AG04450 (cell line): ENCODE measurements at regions not wholly inside any gene's neighbourhood (a gene's known extent, or its start where the extent isn't known, plus 50 kb on each side); places are given as distances from the start of the nearest gene placed in this dataset.

Experiments used
- CTCF ChIA-PET: fragments of 300-600, 350-600 bp; formaldehyde crosslinking; extraction: SDS; loops from one replicate; lab custom pipeline; 2022; ENCODE audit warnings: antibody characterized with exemption, inconsistent platforms; lab: Charles Lee
- POLR2A ChIA-PET: fragments of 350-600 bp; formaldehyde crosslinking; extraction: SDS; loops from one replicate; lab custom pipeline; 2021; ENCODE audit warnings: antibody characterized with exemption, inconsistent platforms; lab: Yijun Ruan, JAX
- DNase-seq: peaks from one replicate; pipeline ENCODE4 v3.0.0-alpha.2; 2011; ENCODE audit warnings: low read depth, low spot score
- H3K27ac ChIP-seq: one replicate; pipeline ENCODE4 v1.5.1; 2012; ENCODE audit warnings: low read depth, low read length, control low read depth
- H3K27me3 ChIP-seq: one replicate; pipeline ENCODE4 v1.6.0; 2012; ENCODE audit warnings: low read length; ENCODE audit not compliant: control insufficient read depth, insufficient read depth
- H3K4me3 ChIP-seq: 2 replicates; pipeline ENCODE4 v1.5.1; 2011; ENCODE audit warnings: mild to moderate bottlenecking, low read depth, low read length, control low read depth
- H3K9me3 ChIP-seq: 2 replicates; pipeline ENCODE4 v1.5.1; 2012; ENCODE audit warnings: low read length; ENCODE audit not compliant: control insufficient read depth, insufficient read depth
- TF ChIP-seq, protein P1 (sequence below): IDR thresholded peaks from 2 replicates; pipeline ENCODE4 v1.5.1; 2011; ENCODE audit warnings: low read depth, low read length, control low read depth, inconsistent platforms

DNA sequence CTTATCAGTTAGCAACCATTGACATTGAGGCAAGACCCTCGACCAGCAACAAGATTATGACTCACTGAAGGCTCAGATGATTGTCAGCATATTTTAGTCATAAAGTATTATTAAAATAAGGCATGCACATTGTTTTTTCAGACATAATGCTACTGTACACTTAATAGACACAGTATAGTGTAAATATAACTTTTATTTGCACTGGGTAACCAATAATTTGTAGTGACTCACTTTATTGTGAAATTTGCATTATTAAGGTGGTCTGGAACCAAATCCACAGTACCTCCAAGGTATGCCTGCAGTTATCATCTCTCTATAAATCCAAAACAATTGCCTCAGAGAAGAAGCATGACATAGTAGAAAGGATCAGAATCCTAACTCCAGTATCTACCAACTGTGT, 330.1 kb upstream of the SMIM31 start:
- TF ChIP-seq, protein P1, sequence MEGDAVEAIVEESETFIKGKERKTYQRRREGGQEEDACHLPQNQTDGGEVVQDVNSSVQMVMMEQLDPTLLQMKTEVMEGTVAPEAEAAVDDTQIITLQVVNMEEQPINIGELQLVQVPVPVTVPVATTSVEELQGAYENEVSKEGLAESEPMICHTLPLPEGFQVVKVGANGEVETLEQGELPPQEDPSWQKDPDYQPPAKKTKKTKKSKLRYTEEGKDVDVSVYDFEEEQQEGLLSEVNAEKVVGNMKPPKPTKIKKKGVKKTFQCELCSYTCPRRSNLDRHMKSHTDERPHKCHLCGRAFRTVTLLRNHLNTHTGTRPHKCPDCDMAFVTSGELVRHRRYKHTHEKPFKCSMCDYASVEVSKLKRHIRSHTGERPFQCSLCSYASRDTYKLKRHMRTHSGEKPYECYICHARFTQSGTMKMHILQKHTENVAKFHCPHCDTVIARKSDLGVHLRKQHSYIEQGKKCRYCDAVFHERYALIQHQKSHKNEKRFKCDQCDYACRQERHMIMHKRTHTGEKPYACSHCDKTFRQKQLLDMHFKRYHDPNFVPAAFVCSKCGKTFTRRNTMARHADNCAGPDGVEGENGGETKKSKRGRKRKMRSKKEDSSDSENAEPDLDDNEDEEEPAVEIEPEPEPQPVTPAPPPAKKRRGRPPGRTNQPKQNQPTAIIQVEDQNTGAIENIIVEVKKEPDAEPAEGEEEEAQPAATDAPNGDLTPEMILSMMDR = no peak
- ChIA-PET CTCF (no interaction called here), POLR2A (no interaction called here)
- no peaks in the 10 kb centered on the region for H3K27me3 ChIP-seq
- no peaks in the 10 kb centered on the region for H3K9me3 ChIP-seq
- no peak overlapping the region for H3K27ac ChIP-seq
- no peak overlapping the region for H3K4me3 ChIP-seq
- no peak for DNase-seq

DNA sequence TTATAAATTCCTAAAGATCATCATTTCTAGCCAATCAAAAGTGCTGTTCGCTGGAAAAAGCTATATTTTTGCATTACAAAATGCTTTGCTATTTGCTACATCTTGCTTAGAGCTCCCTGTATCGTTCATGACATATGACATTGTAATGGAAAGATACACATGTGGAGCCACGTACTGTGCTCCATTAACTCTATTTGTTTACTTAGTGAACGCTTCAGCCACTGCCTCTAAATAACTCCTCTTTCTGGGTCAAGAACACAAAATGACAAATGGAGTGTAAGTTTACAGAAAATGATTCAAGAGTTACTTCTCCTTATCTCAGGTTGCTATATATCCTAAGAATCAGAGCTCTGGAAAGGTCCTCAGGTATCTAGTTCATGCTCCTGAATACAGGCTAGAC, 329.1 kb upstream of the SMIM31 start:
- H3K27ac ChIP-seq = no peak overlapping the region
- POLR2A ChIA-PET = no interaction called here
- no peak for DNase-seq
- no peaks in the 10 kb centered on the region for H3K27me3 ChIP-seq
- H3K9me3 ChIP-seq = no peaks in the 10 kb centered on the region
- CTCF ChIA-PET = no interaction called here
- H3K4me3 ChIP-seq = no peak overlapping the region
- TF ChIP-seq, protein P1 = no peak

DNA sequence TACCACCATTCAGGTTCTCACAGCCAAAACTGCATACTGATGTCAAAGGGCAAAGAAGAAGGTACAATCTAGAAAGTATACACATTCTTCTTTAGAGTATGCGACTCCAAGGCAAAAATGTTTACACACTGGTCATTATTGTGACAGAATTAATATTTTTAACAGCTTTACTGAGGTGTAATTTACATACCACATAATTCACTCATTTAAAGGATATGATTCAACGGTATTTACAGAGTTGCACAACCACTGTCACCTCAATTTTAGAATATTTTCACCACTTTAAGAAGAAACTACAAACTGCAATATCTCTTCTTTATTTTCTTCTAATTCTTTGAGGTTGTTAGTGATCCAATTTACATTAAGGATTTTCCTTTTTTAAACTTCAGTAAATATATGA, 325.4 kb upstream of the SMIM31 start:
- DNase-seq = no peak
- Histone ChIP-seq H3K4me3 (no peak overlapping the region), H3K9me3 (no peaks in the 10 kb centered on the region), H3K27me3 (no peaks in the 10 kb centered on the region), H3K27ac (no peak overlapping the region)
- CTCF ChIA-PET = no interaction called here
- TF ChIP-seq, protein P1 = no peak
- POLR2A ChIA-PET = no interaction called here

DNA sequence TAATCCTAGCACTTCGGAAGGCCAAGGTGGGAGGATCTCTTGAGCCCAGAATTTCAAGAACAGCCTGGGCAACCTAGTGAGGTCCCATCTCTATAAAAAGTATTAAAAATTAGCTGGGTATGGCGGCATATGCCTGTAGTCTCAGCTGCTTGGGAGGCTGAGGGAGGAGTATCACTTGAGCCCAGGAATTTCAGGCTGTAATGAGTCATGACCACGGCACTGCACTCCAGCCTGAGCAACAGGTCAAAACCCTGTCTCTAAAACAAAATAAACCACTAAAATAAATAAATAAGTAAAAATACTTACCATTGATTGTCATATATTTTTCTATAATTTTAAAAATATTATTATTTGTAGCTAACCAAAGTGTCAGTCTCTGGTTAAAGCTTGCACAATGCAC, 315.6 kb upstream of the SMIM31 start:
- H3K4me3 ChIP-seq = no peak overlapping the region
- POLR2A ChIA-PET = no interaction called here
- CTCF ChIA-PET = no interaction called here
- H3K27ac ChIP-seq = no peak overlapping the region
- no peaks in the 10 kb centered on the region for H3K27me3 ChIP-seq
- TF ChIP-seq, protein P1 = no peak
- H3K9me3 ChIP-seq = no peaks in the 10 kb centered on the region; the same call in 1 of the 2 replicates
- DNase-seq = no peak

DNA sequence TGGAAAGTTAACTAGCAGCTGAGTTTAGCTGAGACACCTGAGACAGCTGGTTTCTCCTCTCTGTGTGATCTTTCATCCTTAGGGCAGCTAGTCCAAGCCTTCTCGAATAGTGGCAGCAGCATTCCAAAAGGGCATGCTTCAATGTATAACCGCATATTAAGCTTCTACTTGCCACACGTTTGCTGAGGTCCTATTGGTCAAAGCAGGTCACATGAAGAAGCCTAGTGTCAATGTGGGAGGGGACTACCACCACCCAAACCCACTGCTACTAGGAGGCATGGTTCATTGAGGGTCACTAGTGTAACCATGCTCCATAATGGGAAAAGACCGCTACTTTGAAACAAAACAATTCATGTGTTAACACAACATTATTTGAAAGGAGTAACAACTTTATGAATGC, 314.9 kb upstream of the SMIM31 start:
- POLR2A ChIA-PET = no interaction called here
- no peaks in the 10 kb centered on the region; the same call in 1 of the 2 replicates for H3K9me3 ChIP-seq
- DNase-seq = no peak
- H3K4me3 ChIP-seq = no peak overlapping the region
- H3K27me3 ChIP-seq = no peaks in the 10 kb centered on the region
- TF ChIP-seq, protein P1 = no peak
- H3K27ac ChIP-seq = no peak overlapping the region
- CTCF ChIA-PET = no interaction called here
